Cardiac muscle cell (in vitro differentiated cells and primary cell): ENCODE measurements at regions not wholly inside any gene's neighbourhood (a gene's known extent, or its start where the extent isn't known, plus 50 kb on each side); places are given as distances from the start of the nearest gene placed in this dataset.

ENCODE experiments used
- DNase-seq, 2 donors: peaks; one replicate each; pipeline versions ENCODE4 v3.0.0 to v3.0.0-alpha.2; 2010 to 2017; ENCODE audit warnings: low read depth in 1 of 2, low spot score in 1 of 2
- H3K27ac ChIP-seq: fragments of 200-600 bp; sonication (generic); 2 replicates; pipeline ENCODE4 v1.5.1; 2016
- H3K27me3 ChIP-seq: fragments of 200-600 bp; sonication (generic); 2 replicates; pipeline ENCODE4 v1.6.0; 2016; ENCODE audit warnings: control low read depth
- H3K36me3 ChIP-seq: fragments of 200-600 bp; sonication (generic); 2 replicates; pipeline ENCODE4 v1.5.1; 2016; ENCODE audit warnings: control low read depth
- H3K4me1 ChIP-seq: fragments of 200-600 bp; sonication (generic); 2 replicates; pipeline ENCODE4 v1.8.1; 2017; ENCODE audit warnings: low read depth, mild to moderate bottlenecking, mixed run types
- H3K4me3 ChIP-seq: fragments of 200-600 bp; sonication (generic); 2 replicates; pipeline ENCODE4 v1.5.1; 2016; ENCODE audit warnings: mild to moderate bottlenecking
- H3K9me3 ChIP-seq: fragments of 200-600 bp; sonication (generic); 2 replicates; pipeline ENCODE4 v1.5.1; 2017; ENCODE audit warnings: low read depth, mild to moderate bottlenecking, control low read depth
- CTCF ChIP-seq: IDR thresholded peaks from 2 replicates; pipeline ENCODE4 v1.5.1; 2012; ENCODE audit warnings: low read depth, mild to moderate bottlenecking, low read length

- TF ChIP-seq CTCF = peak; percentile 53
- Histone ChIP-seq H3K4me1 (no peaks in the 10 kb centered on the region), H3K27ac (no peak overlapping the region), H3K36me3 (no peaks in the 10 kb centered on the region), H3K9me3 (no peaks in the 10 kb centered on the region), H3K4me3 (no peak overlapping the region), H3K27me3 (no peaks in the 10 kb centered on the region)
- DNase-seq = peak; percentile 35 to 39
Observed at GRCh38 chr4:111631215-111631999, 513.8 kb upstream of the FAM241A start.

- Histone ChIP-seq H3K4me3 (no peak overlapping the region), H3K9me3 (no peaks in the 10 kb centered on the region), H3K27me3 (no peaks in the 10 kb centered on the region), H3K27ac (no peak overlapping the region), H3K4me1 (no peaks in the 10 kb centered on the region), H3K36me3 (no peaks in the 10 kb centered on the region)
- TF ChIP-seq CTCF = no peak
- peak in 1 of 2 donors; percentile 67 for DNase-seq
Observed at GRCh38 chr4:111632641-111633151, 512.6 kb upstream of the FAM241A start.

- Histone ChIP-seq H3K9me3 (no peaks in the 10 kb centered on the region), H3K4me1 (no peaks in the 10 kb centered on the region), H3K4me3 (no peak overlapping the region), H3K27ac (no peak overlapping the region), H3K36me3 (no peaks in the 10 kb centered on the region), H3K27me3 (no peaks in the 10 kb centered on the region)
- no peak for TF ChIP-seq CTCF
- DNase-seq = no peak
Observed at GRCh38 chr4:111633663-111634266, 511.5 kb upstream of the FAM241A start.

- no peaks in the 10 kb centered on the region for H3K27me3 ChIP-seq
- H3K9me3 ChIP-seq = no peaks in the 10 kb centered on the region
- no peak for DNase-seq
- H3K4me1 ChIP-seq = no peaks in the 10 kb centered on the region
- no peak for TF ChIP-seq CTCF
- H3K4me3 ChIP-seq = no peak overlapping the region
- H3K36me3 ChIP-seq = no peaks in the 10 kb centered on the region
- no peak overlapping the region for H3K27ac ChIP-seq
Observed at GRCh38 chr4:111635646-111636045, 509.6 kb upstream of the FAM241A start.

GRCh38 chr4:111636961-111637585 lies 508.2 kb upstream of the FAM241A start:
- no peak for TF ChIP-seq CTCF
- H3K27me3 ChIP-seq = no peaks in the 10 kb centered on the region
- no peak overlapping the region for H3K27ac ChIP-seq
- H3K9me3 ChIP-seq = no peaks in the 10 kb centered on the region
- no peak for DNase-seq
- no peaks in the 10 kb centered on the region for H3K4me1 ChIP-seq
- H3K4me3 ChIP-seq = no peak overlapping the region
- H3K36me3 ChIP-seq = no peaks in the 10 kb centered on the region
